Sigmoid colon (tissue), 4 donors: ENCODE measurements at regions not wholly inside any gene's neighbourhood (a gene's known extent, or its start where the extent isn't known, plus 50 kb on each side); places are given as distances from the start of the nearest gene placed in this dataset.

ENCODE experiments used
- EP300 ChIP-seq, 4 donors: sonication (generic); formaldehyde crosslinking; IDR thresholded peaks; one replicate each; pipeline ENCODE4 v1.6.1; 2017; ENCODE audit warnings: antibody characterized with exemption in 4 of 4
- TF ChIP-seq, protein P1 (sequence below), 4 experiments: fragments of 450-650 bp in 3 of 4; fragments of 200-600 bp in 1 of 4; IDR thresholded peaks; one replicate each; pipeline ENCODE4 v1.5.1; 2016 to 2019; ENCODE audit warnings: antibody characterized with exemption in 4 of 4, mild to moderate bottlenecking in 3 of 4, moderate library complexity in 2 of 4

DNA sequence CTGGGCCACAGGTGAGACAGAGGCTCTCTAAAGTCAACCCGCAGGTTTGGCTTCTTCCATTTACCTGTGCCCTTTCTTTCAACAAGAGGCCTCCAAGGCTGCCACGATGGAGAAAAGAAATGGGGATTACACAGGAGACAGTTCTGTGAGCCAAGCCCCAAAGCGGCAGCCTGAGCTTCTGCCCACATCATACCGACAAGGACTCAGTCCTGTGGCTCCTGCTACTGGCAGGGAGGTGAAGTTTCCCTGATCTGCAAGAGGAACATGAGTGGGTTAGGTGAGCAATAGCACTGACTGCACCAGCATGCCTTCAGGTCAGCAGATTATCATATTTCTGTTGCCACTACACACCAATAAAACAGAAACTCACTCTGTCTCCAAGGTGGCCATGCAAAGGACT is 800.0 kb downstream of the KCNJ18 start:
- TF ChIP-seq EP300 (IDR thresholded peaks at IDR 0.05), result no peak
- TF ChIP-seq, protein P1, sequence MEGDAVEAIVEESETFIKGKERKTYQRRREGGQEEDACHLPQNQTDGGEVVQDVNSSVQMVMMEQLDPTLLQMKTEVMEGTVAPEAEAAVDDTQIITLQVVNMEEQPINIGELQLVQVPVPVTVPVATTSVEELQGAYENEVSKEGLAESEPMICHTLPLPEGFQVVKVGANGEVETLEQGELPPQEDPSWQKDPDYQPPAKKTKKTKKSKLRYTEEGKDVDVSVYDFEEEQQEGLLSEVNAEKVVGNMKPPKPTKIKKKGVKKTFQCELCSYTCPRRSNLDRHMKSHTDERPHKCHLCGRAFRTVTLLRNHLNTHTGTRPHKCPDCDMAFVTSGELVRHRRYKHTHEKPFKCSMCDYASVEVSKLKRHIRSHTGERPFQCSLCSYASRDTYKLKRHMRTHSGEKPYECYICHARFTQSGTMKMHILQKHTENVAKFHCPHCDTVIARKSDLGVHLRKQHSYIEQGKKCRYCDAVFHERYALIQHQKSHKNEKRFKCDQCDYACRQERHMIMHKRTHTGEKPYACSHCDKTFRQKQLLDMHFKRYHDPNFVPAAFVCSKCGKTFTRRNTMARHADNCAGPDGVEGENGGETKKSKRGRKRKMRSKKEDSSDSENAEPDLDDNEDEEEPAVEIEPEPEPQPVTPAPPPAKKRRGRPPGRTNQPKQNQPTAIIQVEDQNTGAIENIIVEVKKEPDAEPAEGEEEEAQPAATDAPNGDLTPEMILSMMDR (IDR thresholded peaks at IDR 0.05), result no peak
